ENCODE measurements at regions not wholly inside any gene's neighbourhood (a gene's known extent, or its start where the extent isn't known, plus 50 kb on each side); places are given as distances from the start of the nearest gene placed in this dataset.
A peak's percentile ranks its signal among the peaks of the same experiment; 100 is the strongest.

- peak; percentile 39 for DNase-seq
Observed at GRCh38 chr7:112596260-112596659, 115.5 kb downstream of the LSMEM1 start.

GRCh38 chr7:112596981-112597380, 116.2 kb downstream of the LSMEM1 start:
- no peak for DNase-seq

DNA sequence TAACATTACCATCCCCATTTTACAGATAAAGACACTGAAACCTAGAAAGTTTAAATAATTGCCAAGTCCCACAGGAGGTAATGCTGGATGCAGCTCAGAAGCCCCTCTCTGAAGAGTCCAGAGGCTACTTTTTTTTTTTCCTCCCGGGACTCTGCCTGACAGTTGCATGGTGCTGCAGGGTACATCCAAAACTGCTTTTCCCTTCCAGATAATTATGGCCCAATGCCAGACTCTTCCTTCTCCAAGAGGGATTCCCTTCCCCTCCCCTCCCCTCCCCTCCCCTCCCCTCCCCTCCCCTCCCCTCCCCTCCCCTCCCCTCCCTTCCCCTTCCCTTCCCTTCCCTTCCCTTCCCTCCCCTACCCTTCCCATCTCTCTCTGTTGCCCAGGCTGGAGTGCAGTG, 122.9 kb downstream of the LSMEM1 start:
- no peak for DNase-seq

DNA sequence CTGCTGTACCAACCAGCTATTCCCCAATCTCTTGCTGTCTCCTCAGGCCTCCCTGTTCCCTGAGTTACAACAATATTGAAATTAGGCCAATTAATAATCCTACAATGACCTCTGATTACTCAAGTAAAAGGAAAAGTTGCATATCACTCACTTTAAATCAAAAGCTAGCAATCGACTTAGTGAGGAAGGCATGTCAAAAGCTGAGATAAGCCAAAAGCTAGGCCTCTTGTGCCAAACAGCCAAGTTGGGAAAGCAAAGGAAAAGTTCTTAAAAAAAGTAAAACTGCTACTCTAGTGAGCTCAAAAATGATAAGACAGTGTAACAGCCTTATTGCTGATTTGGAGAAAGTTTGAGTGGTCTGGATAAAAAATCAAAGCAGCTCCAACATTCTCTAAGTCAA, 129.8 kb downstream of the LSMEM1 start:
- no peak for DNase-seq

DNA sequence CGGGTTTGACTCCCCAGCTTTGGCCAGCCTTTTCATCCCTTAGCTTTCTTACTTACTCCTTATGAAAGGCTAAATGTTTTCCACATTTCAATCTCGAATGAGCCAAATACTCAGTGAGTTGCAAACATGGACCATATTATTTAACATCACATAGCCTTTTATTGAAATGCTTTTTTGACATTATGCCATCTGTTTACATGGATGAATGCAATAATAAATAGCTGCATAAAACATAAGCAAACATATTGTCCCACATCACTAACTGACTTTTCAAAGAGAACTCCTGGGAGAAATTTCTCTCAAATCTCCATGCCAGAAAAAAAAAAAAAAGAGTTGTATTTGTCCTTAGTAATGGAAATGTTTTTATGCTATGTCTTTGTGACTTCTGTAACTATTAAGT, 134.9 kb downstream of the LSMEM1 start:
- DNase-seq = no peak

GRCh38 chr7:112616295-112616694, 135.5 kb downstream of the LSMEM1 start:
- DNase-seq = no peak

- no peak for DNase-seq
Observed at GRCh38 chr7:112619343-112619742, 138.6 kb downstream of the LSMEM1 start.

DNA sequence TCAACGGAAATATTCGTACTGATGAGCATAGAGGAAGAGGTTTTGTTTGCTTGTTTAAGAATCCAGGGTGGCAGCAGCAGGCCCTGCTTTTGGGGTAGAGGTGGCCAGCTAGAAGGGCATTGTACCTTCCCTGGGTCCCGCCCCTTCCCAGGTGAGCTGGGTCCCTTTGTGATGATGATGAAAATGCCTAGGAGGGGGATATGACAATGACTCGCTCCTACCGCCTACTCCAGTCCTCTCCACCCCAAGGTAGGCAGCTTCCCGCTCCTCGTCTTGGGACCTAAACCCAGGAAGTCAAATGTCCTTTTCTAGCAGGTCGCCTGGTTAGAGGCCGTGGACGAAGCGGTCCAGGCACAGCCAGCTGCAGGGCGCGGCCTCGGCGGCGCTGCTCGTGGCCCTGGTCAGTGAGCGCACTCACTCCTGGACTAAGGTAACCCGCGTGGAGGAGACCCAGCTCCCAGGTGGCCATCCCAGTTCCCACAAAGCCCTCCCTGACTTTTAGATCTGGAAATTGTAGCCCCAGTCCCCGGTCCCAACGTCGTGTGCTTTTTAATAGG, 141.4 kb downstream of the LSMEM1 start:
- DNase-seq = no peak

DNA sequence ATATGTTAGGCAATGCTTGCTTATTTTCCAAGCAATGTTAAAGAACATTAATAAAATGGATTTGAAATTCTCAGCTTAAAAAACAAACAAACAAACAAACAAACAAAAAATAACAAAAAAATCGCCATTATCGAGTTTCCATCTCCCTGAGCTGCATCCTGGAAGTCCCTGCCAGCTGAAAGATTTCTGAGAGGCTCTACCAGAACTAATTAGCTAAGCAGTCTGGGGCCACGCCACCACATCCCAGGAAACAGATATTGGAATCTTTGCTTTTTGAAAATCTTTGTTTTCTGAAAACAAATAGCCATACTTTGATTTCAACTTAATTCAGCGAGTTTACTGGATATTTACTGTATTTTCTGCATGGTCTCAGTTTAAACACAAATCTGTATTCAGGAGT, 143.6 kb downstream of the LSMEM1 start:
- no peak for DNase-seq

DNA sequence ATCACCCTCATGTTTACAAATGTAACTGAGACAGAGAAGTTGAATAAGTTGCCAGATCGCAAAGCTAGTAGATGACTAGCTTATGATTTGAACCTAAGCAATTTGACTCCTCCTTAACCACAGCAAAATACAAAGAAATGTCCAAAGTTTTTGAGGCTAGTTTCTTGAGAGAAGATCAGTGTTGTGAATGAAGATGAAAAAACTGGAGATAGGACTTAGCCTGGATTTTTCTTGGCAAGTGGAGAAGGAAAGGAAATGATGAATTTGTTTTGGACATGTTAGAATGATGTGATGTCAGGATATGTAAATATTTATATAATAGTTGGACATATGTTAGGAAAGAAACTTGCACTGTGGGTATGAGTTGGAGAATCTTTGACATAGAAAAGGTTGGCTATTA, 149.8 kb downstream of the LSMEM1 start:
- DNase-seq = peak; percentile 5

DNA sequence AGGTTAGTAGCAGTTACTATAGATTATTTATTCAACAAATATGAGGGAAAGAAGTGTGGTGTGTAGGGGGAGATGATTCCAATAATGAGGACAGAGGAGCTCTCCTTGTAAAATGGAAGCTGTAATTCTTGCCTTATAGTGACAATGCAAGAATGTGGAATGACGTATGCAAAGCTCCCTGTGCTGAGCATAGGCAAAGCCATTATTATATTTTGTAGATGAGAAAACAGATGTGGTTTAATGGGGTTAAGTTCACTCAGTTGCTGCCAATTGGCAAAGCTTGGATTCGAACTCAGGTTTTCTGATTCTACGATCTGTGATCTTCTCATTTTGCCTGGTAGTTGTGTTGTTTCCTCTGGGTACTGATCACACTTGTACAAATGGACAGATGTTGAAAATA, 153.3 kb downstream of the LSMEM1 start:
- DNase-seq = no peak

GRCh38 chr7:112635742-112636141, 154.5 kb downstream of the TMEM168 start:
- no peak for DNase-seq

DNA sequence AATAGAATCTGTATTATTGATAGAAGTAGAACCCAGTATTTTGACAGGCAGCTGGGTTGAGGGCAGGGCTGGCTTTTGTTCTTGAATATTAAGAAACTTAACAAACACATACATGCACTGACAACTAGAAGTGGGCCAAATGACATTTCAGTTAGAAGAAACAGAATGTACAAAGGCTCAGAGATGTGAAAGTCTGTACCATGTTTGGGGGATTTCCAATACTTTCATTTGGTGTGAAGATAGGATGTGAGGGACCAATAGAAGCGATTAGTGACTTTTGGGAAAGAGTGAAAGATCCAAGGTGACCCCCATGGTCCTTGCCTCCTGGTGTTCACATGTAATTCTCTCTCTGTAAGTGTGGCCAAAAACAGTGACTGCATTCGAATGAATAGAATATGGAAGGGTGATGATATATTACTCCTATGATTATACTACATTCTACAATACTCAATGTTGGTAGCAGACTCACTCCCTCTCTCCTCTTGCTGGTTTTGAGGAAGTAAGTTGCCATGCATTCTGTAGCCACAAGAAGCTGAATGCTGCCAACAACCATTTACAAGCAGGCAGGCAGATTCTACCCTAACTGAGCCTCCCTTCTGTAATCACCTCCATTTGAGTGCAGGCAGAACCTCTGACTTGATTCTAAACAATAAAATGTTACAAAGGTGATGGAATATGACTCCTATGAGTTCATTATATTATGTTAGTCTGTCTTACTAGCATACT, 151.4 kb downstream of the TMEM168 start:
- no peak for DNase-seq

GRCh38 chr7:112640685-112641084, 149.5 kb downstream of the TMEM168 start:
- no peak for DNase-seq

DNA sequence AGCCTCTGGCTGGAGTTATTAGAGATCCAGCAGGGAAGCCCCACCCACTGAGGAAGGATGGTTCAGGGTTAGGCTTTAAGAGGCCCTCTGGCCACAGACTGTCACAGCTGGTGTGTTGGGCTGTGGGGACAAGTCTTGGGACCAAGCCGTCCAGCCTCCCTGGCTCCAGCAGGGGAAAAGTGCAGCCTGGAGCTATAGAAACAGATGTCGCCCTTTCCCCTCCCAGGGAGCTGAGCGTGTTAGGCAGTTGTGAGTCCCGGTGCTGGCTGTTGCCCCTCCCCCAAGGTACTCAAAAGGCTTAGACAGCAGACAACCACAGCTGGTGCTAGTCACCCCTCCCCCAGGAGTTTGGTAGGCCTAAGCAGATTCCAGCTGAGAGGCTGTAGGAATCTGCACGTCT, 143.4 kb downstream of the TMEM168 start:
- DNase-seq = no peak

DNA sequence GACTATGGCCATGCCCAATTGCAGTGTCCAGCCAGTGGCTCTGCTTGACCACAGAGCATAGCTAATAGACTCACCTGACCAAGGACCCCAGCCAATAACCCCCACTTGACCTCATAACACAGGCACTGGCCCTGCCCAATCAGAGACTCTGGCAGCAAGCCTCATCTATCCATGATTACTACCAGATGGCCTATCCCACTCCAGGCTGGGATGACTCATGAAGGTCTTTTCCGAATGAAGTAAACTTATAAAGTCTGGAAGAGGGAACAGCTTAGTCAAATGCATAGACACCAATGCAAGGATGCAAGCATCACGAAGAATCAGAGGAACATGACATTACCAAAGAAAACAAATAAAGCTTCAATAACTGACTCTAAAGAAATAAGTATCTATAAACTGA, 141.4 kb downstream of the TMEM168 start:
- no peak for DNase-seq

GRCh38 chr7:112649560-112649959, 140.6 kb downstream of the TMEM168 start:
- no peak for DNase-seq

- DNase-seq = no peak
Observed at GRCh38 chr7:112654322-112655216, 135.6 kb downstream of the TMEM168 start.

DNA sequence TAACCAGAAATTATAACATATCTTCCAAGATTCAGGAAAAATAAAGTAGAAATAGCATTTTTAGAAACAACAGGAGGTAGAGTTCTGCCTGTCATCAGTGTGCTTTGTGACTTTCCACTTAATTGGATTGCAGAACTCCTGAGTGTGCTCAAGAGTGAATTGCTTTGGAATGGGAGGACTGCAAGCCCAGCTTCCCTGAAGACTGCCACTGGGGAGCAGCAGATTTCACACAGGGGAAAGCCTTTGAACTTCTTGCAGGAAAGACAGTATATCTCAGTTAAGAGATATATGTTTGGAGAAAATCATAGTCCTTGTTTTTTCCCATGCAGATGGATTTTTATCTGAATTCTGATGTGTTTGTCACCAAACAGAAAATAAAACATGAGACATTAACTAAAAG, 124.5 kb downstream of the TMEM168 start:
- DNase-seq = peak; percentile 1

GRCh38 chr7:112668561-112668960, 121.6 kb downstream of the TMEM168 start:
- DNase-seq = no peak

GRCh38 chr7:112669306-112669705, 120.9 kb downstream of the TMEM168 start:
- DNase-seq = no peak

DNA sequence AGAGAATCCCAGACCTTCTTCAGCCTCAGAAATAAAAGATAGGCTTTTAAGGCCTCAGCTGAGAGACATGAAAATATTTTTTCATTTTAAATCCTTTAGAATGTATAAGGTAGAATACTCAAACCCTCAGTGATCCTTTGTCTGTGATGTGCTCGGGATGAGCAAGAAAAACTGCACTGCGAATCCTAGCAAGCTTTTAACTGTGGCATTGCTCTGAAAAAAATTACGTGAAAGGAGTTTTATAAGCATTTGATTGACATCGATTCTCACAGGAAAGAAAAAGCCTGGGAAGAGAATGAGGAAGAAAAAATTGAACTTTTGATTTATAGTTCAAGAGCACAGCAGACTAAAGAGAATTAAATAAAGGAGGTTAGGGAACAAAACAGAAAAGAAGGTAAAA, 120.0 kb downstream of the TMEM168 start:
- no peak for DNase-seq

DNA sequence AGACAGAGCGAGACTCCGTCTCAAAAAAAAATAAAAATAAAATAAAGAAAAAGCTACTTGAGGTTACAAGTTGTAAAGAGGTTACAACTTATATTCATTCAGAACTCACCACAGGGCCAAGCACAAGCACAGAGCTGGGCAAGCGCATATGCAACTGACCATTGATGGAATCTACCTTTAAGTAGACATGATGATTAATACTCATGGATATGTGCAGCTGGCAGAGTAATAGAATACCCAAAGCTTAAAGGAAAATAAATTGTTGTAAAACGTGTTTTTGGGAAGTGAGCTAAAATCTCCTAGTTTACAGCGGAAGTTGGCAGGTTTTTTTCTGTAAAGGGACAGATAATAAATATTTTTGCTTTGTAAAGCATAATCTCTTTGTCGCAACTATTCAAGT, 111.6 kb downstream of the TMEM168 start:
- DNase-seq = no peak
